ENCODE measurements at regions not wholly inside any gene's neighbourhood (a gene's known extent, or its start where the extent isn't known, plus 50 kb on each side); places are given as distances from the start of the nearest gene placed in this dataset.

DNA sequence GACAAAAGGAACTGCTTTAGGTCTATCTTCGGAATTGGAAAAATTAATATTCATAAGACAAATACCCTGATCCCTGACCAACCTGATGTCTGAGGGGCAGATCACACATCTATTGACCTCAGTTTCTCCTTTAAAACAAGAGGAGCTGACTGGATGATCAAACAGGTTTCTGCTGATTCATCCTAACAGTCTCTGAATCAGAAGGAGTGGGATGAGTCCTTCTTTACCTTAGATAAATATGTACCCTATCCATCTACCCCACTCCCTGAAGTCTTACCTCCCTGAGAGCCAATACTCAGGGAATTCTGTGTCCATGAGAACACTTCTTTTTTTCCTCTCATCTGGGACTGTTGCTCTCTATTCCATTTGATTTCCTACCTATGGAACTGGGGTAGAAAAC lies 80.3 kb upstream of the CRHR1 start:
- no peak for TF ChIP-seq SIN3A (IDR thresholded peaks at IDR 0.05; ENCODE audit: borderline replicate concordance, insufficient read depth, low read length)
- TF ChIP-seq TAF1 (IDR thresholded peaks at IDR 0.05; ENCODE audit: borderline replicate concordance, insufficient read depth, low read length) = no peak
- TF ChIP-seq POLR2AphosphoS5 (IDR thresholded peaks at IDR 0.05; ENCODE audit: low read depth, low read length) = no peak
- TF ChIP-seq FOXP2 (optimal IDR thresholded peaks at IDR 0.05; ENCODE audit: borderline replicate concordance, extremely low read depth, extremely low read length, insufficient read depth) = no peak
- no peak for TF ChIP-seq REST (IDR thresholded peaks at IDR 0.05; ENCODE audit: insufficient read depth in 1 of 2, low read depth in 2 of 2, low read length in 2 of 2)

DNA sequence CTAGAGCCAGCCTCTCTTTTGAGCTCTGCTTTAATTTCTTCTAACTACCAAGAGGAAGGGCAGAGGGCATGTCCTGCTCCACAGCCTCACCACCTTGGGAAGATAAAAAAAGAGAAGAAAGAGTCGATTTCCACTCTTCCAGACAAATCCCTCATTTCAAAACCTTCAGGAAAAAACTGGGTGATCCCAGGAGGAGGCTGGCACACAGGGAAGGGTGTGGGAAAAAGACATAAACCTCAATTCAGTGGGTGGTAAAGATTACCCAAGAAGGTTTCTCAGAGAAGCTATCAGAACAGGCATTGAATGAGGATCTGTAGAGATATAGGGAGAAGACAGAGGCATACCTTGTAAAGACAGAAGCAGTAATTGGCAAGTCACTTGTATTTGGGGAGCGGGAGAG lies 79.9 kb upstream of the CRHR1 start:
- TF ChIP-seq TAF1 (IDR thresholded peaks at IDR 0.05; ENCODE audit: borderline replicate concordance, insufficient read depth, low read length) = no peak
- no peak for TF ChIP-seq POLR2AphosphoS5 (IDR thresholded peaks at IDR 0.05; ENCODE audit: low read depth, low read length)
- TF ChIP-seq REST (IDR thresholded peaks at IDR 0.05; ENCODE audit: insufficient read depth in 1 of 2, low read depth in 2 of 2, low read length in 2 of 2) = no peak
- TF ChIP-seq SIN3A (IDR thresholded peaks at IDR 0.05; ENCODE audit: borderline replicate concordance, insufficient read depth, low read length) = no peak
- no peak for TF ChIP-seq FOXP2 (optimal IDR thresholded peaks at IDR 0.05; ENCODE audit: borderline replicate concordance, extremely low read depth, extremely low read length, insufficient read depth)

GRCh38 chr17:45705123-45706009 lies 78.8 kb upstream of the CRHR1 start:
- TF ChIP-seq POLR2AphosphoS5 (IDR thresholded peaks at IDR 0.05; ENCODE audit: low read depth, low read length) (no peak), TAF1 (IDR thresholded peaks at IDR 0.05; ENCODE audit: borderline replicate concordance, insufficient read depth, low read length) (no peak), SIN3A (IDR thresholded peaks at IDR 0.05; ENCODE audit: borderline replicate concordance, insufficient read depth, low read length) (no peak), FOXP2 (optimal IDR thresholded peaks at IDR 0.05; ENCODE audit: borderline replicate concordance, extremely low read depth, extremely low read length, insufficient read depth) (no peak), REST (IDR thresholded peaks at IDR 0.05; ENCODE audit: insufficient read depth in 1 of 2, low read depth in 2 of 2, low read length in 2 of 2) (no peak)

- TF ChIP-seq POLR2AphosphoS5 (IDR thresholded peaks at IDR 0.05; ENCODE audit: low read depth, low read length) = no peak
- no peak for TF ChIP-seq FOXP2 (optimal IDR thresholded peaks at IDR 0.05; ENCODE audit: borderline replicate concordance, extremely low read depth, extremely low read length, insufficient read depth)
- no peak for TF ChIP-seq REST (IDR thresholded peaks at IDR 0.05; ENCODE audit: insufficient read depth in 1 of 2, low read depth in 2 of 2, low read length in 2 of 2)
- TF ChIP-seq SIN3A (IDR thresholded peaks at IDR 0.05; ENCODE audit: borderline replicate concordance, insufficient read depth, low read length) = no peak
- TF ChIP-seq TAF1 (IDR thresholded peaks at IDR 0.05; ENCODE audit: borderline replicate concordance, insufficient read depth, low read length) = no peak
Observed at GRCh38 chr17:45706033-45706432, 78.1 kb upstream of the CRHR1 start.

Measured in PFSK-1 (cell line).